ENCODE measurements at regions not wholly inside any gene's neighbourhood (a gene's known extent, or its start where the extent isn't known, plus 50 kb on each side); places are given as distances from the start of the nearest gene placed in this dataset.

DNA sequence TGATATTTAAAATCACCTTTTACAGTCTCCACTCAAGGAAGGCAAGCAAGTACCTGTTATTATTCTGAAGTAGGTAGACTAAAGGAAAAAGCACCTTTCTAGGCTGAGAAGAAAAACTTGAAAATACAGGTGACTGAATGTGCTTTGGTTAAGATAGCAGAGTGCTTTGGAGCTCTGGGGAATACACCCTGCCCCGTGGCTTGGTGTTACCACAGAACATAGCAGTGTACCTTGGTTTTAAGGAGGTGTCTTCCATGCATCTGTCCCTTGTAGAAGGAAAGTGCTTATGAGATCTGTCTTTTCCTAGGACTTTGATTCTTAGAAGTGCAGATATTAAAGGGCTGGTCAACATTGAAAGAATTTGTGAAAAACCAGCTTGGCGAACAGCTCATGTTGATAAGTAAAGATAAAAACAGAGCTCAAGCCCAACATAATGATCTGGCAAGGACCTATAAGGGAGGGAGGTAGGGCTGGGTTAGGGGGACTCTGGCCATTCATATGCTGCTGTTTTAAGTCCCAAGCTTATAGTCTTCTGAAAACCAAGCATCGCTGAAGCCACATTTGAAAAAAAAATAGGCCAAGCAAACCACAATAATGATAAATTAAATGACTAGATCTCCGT, 66.8 kb downstream of the ZNF608 start:
- dilution Hi-C loops (cut with MboI; ENCODE audit: extremely low pct_ligation_motif_present, low sequenced_read_pairs) = no loop called here
- Histone ChIP-seq H3K4me2 (ENCODE audit: control insufficient read depth, extremely low read depth, insufficient read depth, low read depth, low read length) (no peak overlapping the region), H4K20me1 (ENCODE audit: control insufficient read depth, extremely low read depth, insufficient read depth, low read length) (no peaks in the 10 kb centered on the region), H3K79me2 (ENCODE audit: control insufficient read depth, insufficient read depth, low read length) (no peaks in the 10 kb centered on the region), H3K9ac (ENCODE audit: control insufficient read depth, extremely low read depth, insufficient read depth, low read length) (no peak overlapping the region), H3K27me3 (ENCODE audit: control insufficient read depth, extremely low read depth, insufficient read depth, low read length) (no peaks in the 10 kb centered on the region), H2AFZ (ENCODE audit: control insufficient read depth, low read length) (no peak overlapping the region), H3K36me3 (ENCODE audit: control insufficient read depth in 2 of 2, extremely low read depth in 1 of 2, insufficient read depth in 2 of 2, low read length in 2 of 2) (no peaks in the 10 kb centered on the region), H3K27ac (ENCODE audit: control insufficient read depth, insufficient read depth, low read length) (no peak overlapping the region), H3K4me1 (ENCODE audit: control insufficient read depth, extremely low read depth, insufficient read depth, low read length) (no peaks in the 10 kb centered on the region), H3K9me1 (ENCODE audit: control insufficient read depth, extremely low read depth, insufficient read depth, low read length) (no peaks in the 10 kb centered on the region), H3K4me3 (ENCODE audit: control insufficient read depth in 2 of 3, extremely low read depth in 1 of 3, insufficient read depth in 2 of 3, low read depth in 1 of 3, low read length in 3 of 3) (no peak overlapping the region), H3K9me3 (ENCODE audit: control insufficient read depth, low read depth, low read length) (no peaks in the 10 kb centered on the region)
- TF ChIP-seq, protein P1, sequence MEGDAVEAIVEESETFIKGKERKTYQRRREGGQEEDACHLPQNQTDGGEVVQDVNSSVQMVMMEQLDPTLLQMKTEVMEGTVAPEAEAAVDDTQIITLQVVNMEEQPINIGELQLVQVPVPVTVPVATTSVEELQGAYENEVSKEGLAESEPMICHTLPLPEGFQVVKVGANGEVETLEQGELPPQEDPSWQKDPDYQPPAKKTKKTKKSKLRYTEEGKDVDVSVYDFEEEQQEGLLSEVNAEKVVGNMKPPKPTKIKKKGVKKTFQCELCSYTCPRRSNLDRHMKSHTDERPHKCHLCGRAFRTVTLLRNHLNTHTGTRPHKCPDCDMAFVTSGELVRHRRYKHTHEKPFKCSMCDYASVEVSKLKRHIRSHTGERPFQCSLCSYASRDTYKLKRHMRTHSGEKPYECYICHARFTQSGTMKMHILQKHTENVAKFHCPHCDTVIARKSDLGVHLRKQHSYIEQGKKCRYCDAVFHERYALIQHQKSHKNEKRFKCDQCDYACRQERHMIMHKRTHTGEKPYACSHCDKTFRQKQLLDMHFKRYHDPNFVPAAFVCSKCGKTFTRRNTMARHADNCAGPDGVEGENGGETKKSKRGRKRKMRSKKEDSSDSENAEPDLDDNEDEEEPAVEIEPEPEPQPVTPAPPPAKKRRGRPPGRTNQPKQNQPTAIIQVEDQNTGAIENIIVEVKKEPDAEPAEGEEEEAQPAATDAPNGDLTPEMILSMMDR (optimal IDR thresholded peaks at IDR 0.05 in 1 of 3, IDR thresholded peaks at IDR 0.05 in 1 of 3, conservative IDR thresholded peaks at IDR 0.05 in 1 of 3; ENCODE audit: extremely low read depth in 1 of 3, insufficient read depth in 2 of 3, low read length in 3 of 3) = no peak
- no peak for TF ChIP-seq EZH2 (IDR thresholded peaks at IDR 0.05; ENCODE audit: low read length)
- FAIRE-seq (no peak), DNase-seq (ENCODE audit: low read depth, low spot score) (no peak)

DNA sequence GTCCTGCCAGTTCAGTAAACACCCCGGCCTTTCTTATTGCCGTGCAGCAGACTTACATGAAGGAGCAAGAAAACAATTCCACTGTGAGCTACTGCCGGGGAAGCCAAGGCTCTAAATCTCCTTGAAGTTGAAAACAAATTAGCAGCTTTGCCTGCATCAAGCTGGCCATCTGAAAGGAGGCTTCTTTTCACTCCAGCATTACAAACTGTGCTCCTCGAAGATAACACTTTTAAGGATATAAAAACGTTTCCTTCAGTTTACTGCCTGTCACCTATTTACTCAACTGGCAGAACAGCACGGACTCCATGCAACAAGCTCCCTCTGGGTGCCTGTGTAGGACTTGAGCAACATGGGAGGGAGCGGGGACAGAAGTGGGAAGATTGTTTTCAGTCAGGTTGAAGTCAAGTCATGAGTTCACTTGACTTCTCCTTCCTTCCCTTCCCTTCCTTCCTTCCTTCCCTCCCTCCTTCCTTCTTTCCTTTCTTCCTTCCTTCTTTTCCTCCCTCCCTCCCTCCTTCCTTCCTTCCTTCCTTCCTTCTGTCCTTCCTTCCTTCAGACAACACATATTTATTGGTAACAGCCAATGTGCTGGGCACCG, 67.4 kb downstream of the ZNF608 start:
- FAIRE-seq (no peak), DNase-seq (ENCODE audit: low read depth, low spot score) (no peak)
- Histone ChIP-seq H3K9ac (ENCODE audit: control insufficient read depth, extremely low read depth, insufficient read depth, low read length) (no peak overlapping the region), H2AFZ (ENCODE audit: control insufficient read depth, low read length) (no peak overlapping the region), H3K36me3 (ENCODE audit: control insufficient read depth in 2 of 2, extremely low read depth in 1 of 2, insufficient read depth in 2 of 2, low read length in 2 of 2) (no peaks in the 10 kb centered on the region), H3K79me2 (ENCODE audit: control insufficient read depth, insufficient read depth, low read length) (no peaks in the 10 kb centered on the region), H3K4me2 (ENCODE audit: control insufficient read depth, extremely low read depth, insufficient read depth, low read depth, low read length) (no peak overlapping the region), H3K9me3 (ENCODE audit: control insufficient read depth, low read depth, low read length) (no peaks in the 10 kb centered on the region), H3K4me3 (ENCODE audit: control insufficient read depth in 2 of 3, extremely low read depth in 1 of 3, insufficient read depth in 2 of 3, low read depth in 1 of 3, low read length in 3 of 3) (no peak overlapping the region), H4K20me1 (ENCODE audit: control insufficient read depth, extremely low read depth, insufficient read depth, low read length) (no peaks in the 10 kb centered on the region), H3K4me1 (ENCODE audit: control insufficient read depth, extremely low read depth, insufficient read depth, low read length) (no peaks in the 10 kb centered on the region), H3K27ac (ENCODE audit: control insufficient read depth, insufficient read depth, low read length) (no peak overlapping the region), H3K9me1 (ENCODE audit: control insufficient read depth, extremely low read depth, insufficient read depth, low read length) (no peaks in the 10 kb centered on the region), H3K27me3 (ENCODE audit: control insufficient read depth, extremely low read depth, insufficient read depth, low read length) (no peaks in the 10 kb centered on the region)
- TF ChIP-seq EZH2 (IDR thresholded peaks at IDR 0.05; ENCODE audit: low read length) = no peak
- TF ChIP-seq, protein P1 (optimal IDR thresholded peaks at IDR 0.05 in 1 of 3, IDR thresholded peaks at IDR 0.05 in 1 of 3, conservative IDR thresholded peaks at IDR 0.05 in 1 of 3; ENCODE audit: extremely low read depth in 1 of 3, insufficient read depth in 2 of 3, low read length in 3 of 3) = no peak
- dilution Hi-C loops (cut with MboI; ENCODE audit: extremely low pct_ligation_motif_present, low sequenced_read_pairs) = no loop called here

Data from keratinocyte (primary cell).